ENCODE measurements at regions not wholly inside any gene's neighbourhood (a gene's known extent, or its start where the extent isn't known, plus 50 kb on each side); places are given as distances from the start of the nearest gene placed in this dataset.

GRCh38 chr14:29301571-29301970 is 535.0 kb downstream of the FOXG1 start:
- FAIRE-seq: no peak

- no peak for FAIRE-seq
Measured at GRCh38 chr14:29310210-29310609, 543.6 kb downstream of the FOXG1 start.

- FAIRE-seq: no peak
Measured at GRCh38 chr14:29310757-29311156, 544.2 kb downstream of the FOXG1 start.

DNA sequence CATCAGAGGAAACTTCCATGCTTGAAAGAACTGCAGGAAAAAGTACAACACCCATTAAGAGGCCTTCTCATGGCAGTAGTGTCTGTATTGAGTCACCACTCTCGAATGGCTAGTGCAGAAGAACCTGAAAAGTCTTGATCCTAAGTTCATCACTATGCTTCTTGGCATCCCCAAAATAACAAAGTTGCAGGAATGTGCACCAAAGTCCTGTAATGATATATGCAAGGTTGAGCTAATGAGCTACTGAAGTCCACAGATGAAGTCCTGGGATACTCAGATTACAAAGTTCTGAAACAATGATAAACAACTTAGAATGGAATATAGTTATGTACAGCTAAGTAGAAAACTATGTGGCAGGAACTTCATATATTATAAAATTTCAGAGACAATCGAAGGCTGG is 545.4 kb downstream of the FOXG1 start:
- FAIRE-seq: no peak

GRCh38 chr14:29316936-29317335 is 550.3 kb downstream of the FOXG1 start:
- no peak for FAIRE-seq

GRCh38 chr14:29317423-29317822 is 550.8 kb downstream of the FOXG1 start:
- no peak for FAIRE-seq

DNA sequence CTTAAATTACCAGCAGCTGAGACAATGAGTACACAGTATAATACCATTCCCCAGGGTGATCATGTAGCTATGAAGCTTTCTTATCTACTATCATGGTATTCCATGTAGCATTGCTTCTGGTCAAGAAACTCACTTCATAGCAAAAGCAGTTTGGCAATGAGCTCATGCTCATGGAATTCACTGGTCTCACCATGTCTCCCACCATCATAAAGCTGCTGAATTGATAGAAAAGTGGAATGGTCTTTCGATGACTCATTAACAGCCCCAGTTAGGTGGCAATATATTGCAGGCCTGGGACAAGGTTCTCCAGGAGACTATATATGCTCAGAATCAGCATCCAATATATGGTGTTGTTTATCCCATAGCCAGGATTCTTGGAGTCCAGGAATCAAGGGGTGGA is 553.7 kb downstream of the FOXG1 start:
- FAIRE-seq: no peak

- no peak for FAIRE-seq
Measured at GRCh38 chr14:29321646-29322045, 555.1 kb downstream of the FOXG1 start.

DNA sequence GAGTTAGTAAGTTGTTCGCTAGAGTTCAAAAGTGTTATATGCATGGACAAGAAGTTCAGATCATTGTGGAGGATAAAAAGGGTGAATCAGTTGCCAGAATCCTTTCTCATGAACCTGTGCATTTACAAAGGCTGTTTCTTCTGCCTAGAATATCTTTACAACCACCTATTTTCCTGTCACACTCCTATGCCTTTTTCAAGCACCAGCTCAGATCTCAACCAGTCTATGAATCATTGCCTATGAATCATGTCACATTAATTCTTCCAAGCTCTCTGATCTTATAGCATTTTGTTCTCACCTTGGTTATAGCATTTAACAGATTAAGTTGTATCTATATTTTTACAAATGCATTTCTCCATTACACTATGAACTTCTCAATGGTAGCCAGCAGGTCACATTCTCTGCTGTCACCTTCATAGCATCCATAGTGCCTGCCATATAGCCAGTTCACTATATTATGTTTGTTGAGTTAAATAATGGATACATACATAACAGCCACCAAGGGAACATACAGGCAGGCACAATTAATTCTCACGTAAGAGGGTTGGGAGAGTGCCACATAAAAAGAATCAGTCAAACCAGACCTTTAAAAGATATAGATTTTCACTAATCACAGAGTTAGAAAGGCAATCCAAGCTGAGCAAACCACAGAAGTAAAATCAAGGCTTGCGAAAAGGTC is 573.0 kb downstream of the FOXG1 start:
- FAIRE-seq: no peak

GRCh38 chr14:29348504-29348903 is 579.1 kb downstream of the PRKD1 start:
- no peak for FAIRE-seq

GRCh38 chr14:29350496-29350895 is 577.2 kb downstream of the PRKD1 start:
- FAIRE-seq: no peak

DNA sequence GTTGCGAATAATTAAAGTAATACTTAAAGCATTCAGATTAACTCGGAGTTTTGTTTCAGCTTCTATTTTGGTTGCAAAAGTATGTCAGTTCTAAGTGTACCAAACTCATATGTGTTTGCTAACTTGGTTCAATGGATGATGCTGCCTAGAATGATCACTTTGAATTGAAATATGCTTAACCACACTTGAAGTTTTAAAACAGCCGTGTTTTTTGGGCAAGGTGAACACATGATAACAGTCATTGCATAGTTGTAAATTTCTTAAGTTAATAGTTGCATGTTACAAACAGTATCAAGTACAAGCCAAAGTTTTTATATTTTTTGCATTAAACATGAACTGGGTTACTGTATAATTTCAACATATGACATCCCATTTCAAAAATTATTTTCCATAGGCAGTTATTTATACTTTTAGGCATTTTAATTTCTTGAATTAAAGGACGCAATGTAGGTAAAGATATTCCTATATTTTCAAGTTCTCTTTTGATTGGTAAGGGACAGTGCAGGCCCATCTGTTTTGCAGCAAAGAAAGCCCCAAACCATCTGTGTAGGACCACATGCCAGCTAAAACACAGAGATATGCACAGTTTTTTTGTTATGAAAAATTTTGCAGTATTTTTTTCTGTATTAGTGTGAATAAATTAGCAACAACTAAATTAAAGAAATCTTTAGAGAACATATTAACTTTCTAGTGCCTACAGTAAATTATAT is 575.5 kb downstream of the PRKD1 start:
- no peak for FAIRE-seq

DNA sequence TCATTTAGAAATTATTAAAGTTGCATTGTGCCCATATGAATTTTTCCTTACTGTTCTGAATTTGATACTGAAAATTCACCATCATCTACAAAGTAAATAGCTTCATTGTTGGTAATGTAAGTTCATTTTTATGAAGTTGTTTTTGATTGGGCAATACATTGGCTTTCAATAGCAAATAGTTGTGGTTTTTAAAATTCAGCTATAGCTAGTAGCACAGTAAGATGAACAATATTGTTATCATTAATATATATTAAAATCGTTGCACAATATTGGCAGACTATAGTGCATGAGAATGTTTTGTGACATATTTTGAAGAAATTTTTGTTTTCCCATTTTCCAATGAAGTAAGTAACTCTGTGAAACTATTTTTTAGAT is 575.0 kb downstream of the PRKD1 start:
- FAIRE-seq: no peak

DNA sequence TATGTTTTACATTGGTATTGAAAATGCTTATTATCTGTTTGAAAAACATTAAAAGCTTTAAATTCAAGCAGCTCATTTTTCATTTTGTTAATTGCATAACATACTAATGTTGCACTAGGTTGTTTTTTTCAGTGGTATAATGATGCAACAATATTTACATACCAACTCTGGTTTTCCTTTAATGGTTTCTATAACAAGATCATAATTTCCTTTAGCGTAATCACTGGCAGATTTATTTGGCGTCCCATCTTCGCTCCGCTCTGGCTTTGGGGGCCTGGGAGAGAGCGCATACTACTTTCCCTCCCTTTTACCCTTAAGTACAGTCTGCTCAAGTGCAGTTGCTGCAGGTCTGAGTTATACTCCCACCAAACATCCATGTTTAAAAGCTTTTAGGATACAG is 574.1 kb downstream of the PRKD1 start:
- FAIRE-seq: no peak

- FAIRE-seq: no peak
Measured at GRCh38 chr14:29354486-29354885, 573.2 kb downstream of the PRKD1 start.

DNA sequence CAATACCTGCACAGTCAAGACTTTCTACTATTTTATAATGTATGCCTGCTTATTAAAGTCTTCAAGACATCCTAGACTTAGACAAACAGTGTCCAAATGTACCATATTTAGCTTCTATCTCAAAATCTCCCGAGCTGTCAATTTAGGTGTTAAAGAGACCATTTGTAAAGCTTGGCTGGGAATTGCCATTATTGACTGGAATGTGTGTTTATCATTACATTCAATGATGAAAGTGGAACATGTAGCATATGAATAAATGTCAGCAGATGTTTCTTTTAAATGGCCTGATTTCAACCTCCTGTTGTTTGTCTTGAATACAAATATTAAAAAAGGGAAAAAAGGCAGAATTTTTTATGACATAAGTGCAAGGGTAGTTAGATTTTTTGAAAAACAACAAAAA is 572.3 kb downstream of the PRKD1 start:
- no peak for FAIRE-seq

- FAIRE-seq: no peak
Measured at GRCh38 chr14:29355846-29356245, 571.8 kb downstream of the PRKD1 start.

DNA sequence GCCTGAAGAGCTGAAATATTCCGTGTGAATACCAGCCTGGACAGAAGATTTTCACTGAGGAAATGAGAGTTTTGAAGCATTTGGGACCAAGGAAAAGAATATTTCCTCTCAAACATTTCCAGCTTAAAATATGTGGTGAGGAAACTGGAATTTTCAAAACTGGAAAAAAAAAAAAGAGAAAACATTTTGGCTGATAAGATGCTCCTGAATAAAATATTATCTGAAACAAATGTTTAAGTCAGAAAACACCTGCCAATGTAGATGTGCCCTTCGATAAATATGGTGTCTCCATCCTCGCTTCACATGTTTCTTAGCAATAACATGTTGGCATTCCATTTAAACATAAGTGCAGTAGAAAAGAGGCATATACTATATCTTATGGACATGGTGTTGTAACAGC is 567.0 kb downstream of the PRKD1 start:
- FAIRE-seq: no peak

- no peak for FAIRE-seq
Measured at GRCh38 chr14:29370024-29370423, 557.6 kb downstream of the PRKD1 start.

DNA sequence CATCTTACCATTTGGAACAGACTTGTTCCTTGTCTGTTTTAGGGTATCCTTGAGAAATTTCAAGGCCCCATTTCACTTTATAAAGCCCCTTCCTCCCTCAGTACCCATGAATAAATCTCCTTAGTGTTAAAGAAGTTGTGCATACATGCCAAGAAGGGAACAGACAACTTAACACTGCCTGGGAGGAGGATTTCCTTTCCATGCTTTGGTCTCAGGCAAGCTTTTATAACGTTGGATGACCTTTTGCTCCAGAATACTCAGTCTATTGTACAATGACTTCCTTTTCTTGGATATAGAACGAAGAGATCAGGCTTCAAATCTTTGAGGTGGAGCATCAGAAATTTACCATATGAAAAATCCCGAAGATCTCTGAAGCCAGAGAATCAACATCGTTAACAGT is 551.4 kb downstream of the PRKD1 start:
- FAIRE-seq: no peak

DNA sequence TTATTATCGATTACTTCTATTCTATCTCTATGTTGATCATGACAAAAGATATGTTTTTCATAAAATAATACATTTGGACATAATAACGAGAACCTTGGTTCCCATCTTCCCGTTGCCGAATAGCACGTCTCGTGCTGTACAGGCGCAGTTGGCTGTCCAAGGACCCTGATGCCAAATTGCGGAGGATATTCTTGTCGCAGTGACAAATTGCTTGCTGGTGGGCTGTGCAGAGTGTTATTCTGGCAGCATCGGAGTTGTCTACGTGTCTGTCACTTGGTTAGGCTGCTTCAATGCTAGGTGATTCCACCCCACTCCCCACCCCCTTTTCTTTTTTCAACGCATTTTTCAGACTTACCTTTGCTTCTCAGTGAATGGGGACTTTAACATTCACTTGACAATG is 546.8 kb downstream of the PRKD1 start:
- FAIRE-seq: no peak

GRCh38 chr14:29388571-29388970 is 539.1 kb downstream of the PRKD1 start:
- FAIRE-seq: no peak

DNA sequence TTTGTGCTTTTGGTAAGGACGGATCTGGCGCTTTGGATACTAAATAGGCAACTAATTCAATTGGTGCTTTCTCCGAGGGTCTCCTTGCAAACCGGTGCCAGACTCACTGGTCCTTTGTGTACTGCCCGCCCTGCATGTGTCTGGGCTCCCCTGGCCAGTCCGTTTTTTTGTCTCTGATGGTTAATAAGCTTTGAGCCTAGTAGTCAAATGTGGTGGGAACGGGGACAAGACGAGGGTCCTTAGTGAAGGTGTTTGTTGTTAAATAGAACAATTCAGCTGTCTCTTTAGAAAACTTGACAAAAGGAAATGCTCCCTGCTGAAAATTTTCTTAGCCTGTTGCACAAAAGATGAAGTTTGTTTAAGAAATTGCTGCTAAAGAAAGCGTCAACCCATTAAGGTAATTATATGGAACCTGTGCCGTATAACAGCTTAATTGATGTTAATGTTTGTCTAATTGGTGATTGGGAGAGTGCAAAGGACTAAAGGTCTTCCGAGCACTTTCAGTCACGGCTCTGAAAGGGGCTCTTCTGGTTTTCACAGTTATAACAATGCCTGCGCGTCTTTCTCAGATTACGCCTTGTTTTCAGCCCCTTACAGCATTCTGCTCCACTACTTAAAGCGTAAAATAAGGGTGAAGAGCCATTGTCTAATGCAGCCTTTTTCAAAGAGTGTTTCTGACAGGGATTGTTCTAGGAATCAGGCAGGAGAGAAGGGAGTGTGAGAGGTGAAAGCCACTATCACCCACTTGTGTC is 537.4 kb downstream of the PRKD1 start:
- no peak for FAIRE-seq

GRCh38 chr14:29391231-29391630 is 536.4 kb downstream of the PRKD1 start:
- no peak for FAIRE-seq

Data from A204.1 (cell line).